ENCODE measurements at regions not wholly inside any gene's neighbourhood (a gene's known extent, or its start where the extent isn't known, plus 50 kb on each side); places are given as distances from the start of the nearest gene placed in this dataset.
A peak's percentile ranks its signal among the peaks of the same experiment; 100 is the strongest.
"Not testable (repeated sequence)": the region's sequence is repeated elsewhere in the genome, so short reads cannot be mapped to it uniquely, and the experiment has no call there.

- DNase-seq = no peak
Measured at GRCh38 chr9:129310666-129311350, 132.7 kb upstream of the IER5L start.

- no peak for DNase-seq
Measured at GRCh38 chr9:129309906-129310305, 131.8 kb upstream of the IER5L start.

- no peak for DNase-seq
Measured at GRCh38 chr9:129309041-129309430, 131.0 kb upstream of the IER5L start.

- no peak for DNase-seq
Measured at GRCh38 chr9:129307227-129307970, 129.3 kb upstream of the IER5L start.

GRCh38 chr9:129306318-129306973, 128.4 kb upstream of the IER5L start:
- no peak for DNase-seq

GRCh38 chr9:129305246-129305645, 127.2 kb upstream of the IER5L start:
- DNase-seq = no peak

- no peak for DNase-seq
Measured at GRCh38 chr9:129301941-129302340, 123.9 kb upstream of the IER5L start.

GRCh38 chr9:129296195-129296594, 118.1 kb upstream of the IER5L start:
- not testable (repeated sequence) for DNase-seq

- peak; percentile 29 for DNase-seq
Measured at GRCh38 chr9:129291041-129291501, 113.0 kb upstream of the IER5L start.

- no peak for DNase-seq
Measured at GRCh38 chr9:129290606-129291005, 112.5 kb upstream of the IER5L start.

- DNase-seq = no peak
Measured at GRCh38 chr9:129289883-129290282, 111.8 kb upstream of the IER5L start.

GRCh38 chr9:129289131-129289731, 111.2 kb upstream of the IER5L start:
- DNase-seq = no peak

GRCh38 chr9:129287619-129288305, 109.7 kb upstream of the IER5L start:
- no peak for DNase-seq

GRCh38 chr9:129285979-129286772, 108.1 kb upstream of the IER5L start:
- DNase-seq = no peak

- DNase-seq = no peak
Measured at GRCh38 chr9:129285382-129285781, 107.3 kb upstream of the IER5L start.

- no peak for DNase-seq
Measured at GRCh38 chr9:129284607-129285291, 106.7 kb upstream of the IER5L start.

- no peak for DNase-seq
Measured at GRCh38 chr9:129283705-129284606, 105.9 kb upstream of the IER5L start.

- DNase-seq = no peak
Measured at GRCh38 chr9:129283291-129283691, 105.2 kb upstream of the IER5L start.

GRCh38 chr9:129282731-129283211, 104.7 kb upstream of the IER5L start:
- no peak for DNase-seq

- DNase-seq = peak; percentile 41
Measured at GRCh38 chr9:129282272-129282671, 104.2 kb upstream of the IER5L start.
